SU-DHL-6 (cell line): ENCODE measurements at regions not wholly inside any gene's neighbourhood (a gene's known extent, or its start where the extent isn't known, plus 50 kb on each side); places are given as distances from the start of the nearest gene placed in this dataset.

Experiments used
- H2AFZ ChIP-seq: fragments of 200-600 bp; sonication (generic); 2 replicates; pipeline ENCODE4 v1.6.1; 2014; ENCODE audit warnings: low read depth, mild to moderate bottlenecking, moderate library complexity, mixed read lengths, antibody characterized with exemption, low read length; ENCODE audit not compliant: severe bottlenecking
- H3F3A ChIP-seq: fragments of 200-600 bp; shearing (Covaris generic); 2 replicates; pipeline ENCODE4 v1.6.0; 2016; ENCODE audit warnings: antibody characterized with exemption, mild to moderate bottlenecking; ENCODE audit not compliant: insufficient read depth
- H3K27ac ChIP-seq: fragments of 200-600 bp; sonication (generic); 2 replicates; pipeline ENCODE4 v1.5.1; 2016; ENCODE audit warnings: low read depth, mild to moderate bottlenecking, low read length, moderate library complexity, mixed read lengths
- H3K27me3 ChIP-seq: fragments of 200-600 bp; sonication (generic), shearing (Covaris generic); 2 replicates; pipeline ENCODE4 v1.6.0; 2014; ENCODE audit warnings: mild to moderate bottlenecking, low read length
- H3K36me3 ChIP-seq: fragments of 200-600 bp; sonication (generic); 2 replicates; pipeline ENCODE4 v1.6.1; 2014; ENCODE audit warnings: mild to moderate bottlenecking, low read length, mixed read lengths
- H3K4me2 ChIP-seq: fragments of 300-600, 200-600 bp; shearing (Covaris generic), sonication (generic); 2 replicates; pipeline ENCODE4 v1.6.0; 2014; ENCODE audit warnings: low read length, low read depth, mild to moderate bottlenecking; ENCODE audit not compliant: poor library complexity, severe bottlenecking
- H3K4me3 ChIP-seq: fragments of 200-600 bp; sonication (generic); 2 replicates; pipeline ENCODE4 v1.5.1; 2014; ENCODE audit warnings: antibody characterized with exemption, low read length, mild to moderate bottlenecking, mixed read lengths; ENCODE audit not compliant: insufficient read depth, poor library complexity, severe bottlenecking
- H3K79me2 ChIP-seq: fragments of 200-600 bp; sonication (generic); 2 replicates; pipeline ENCODE4 v1.6.1; 2014; ENCODE audit warnings: mild to moderate bottlenecking, low read length, moderate library complexity; ENCODE audit not compliant: insufficient read depth
- H3K9ac ChIP-seq: fragments of 200-600 bp; sonication (generic); 2 replicates; pipeline ENCODE4 v1.7.0; 2014; ENCODE audit warnings: mild to moderate bottlenecking, low read length
- H3K9me2 ChIP-seq: fragments of 200-600 bp; sonication (generic); replicated peaks from 2 replicates; pipeline ENCODE4 v1.6.1; 2014; ENCODE audit warnings: low read length; ENCODE audit not compliant: insufficient read depth
- H3K9me3 ChIP-seq: fragments of 200-600 bp; sonication (generic); 2 replicates; pipeline ENCODE4 v1.6.1; 2014; ENCODE audit warnings: low read length, mixed read lengths; ENCODE audit not compliant: insufficient read depth
- H4K20me1 ChIP-seq: fragments of 200-600 bp; sonication (generic); 2 replicates; pipeline ENCODE4 v1.6.1; 2014; ENCODE audit warnings: low read depth, mild to moderate bottlenecking, antibody characterized with exemption, low read length, moderate library complexity, mixed read lengths
- CTCF ChIP-seq: fragments of 200-600 bp; sonication (generic); IDR thresholded peaks from one replicate; pipeline ENCODE4 v1.5.1; 2017; ENCODE audit warnings: antibody characterized with exemption, mild to moderate bottlenecking, low read length, moderate library complexity; ENCODE audit not compliant: insufficient read depth, poor library complexity, severe bottlenecking
- EZH2phosphoT487 ChIP-seq: fragments of 200-600 bp; sonication (generic), shearing (Covaris generic); conservative IDR thresholded peaks from 2 replicates; pipeline ENCODE4 v1.6.1; 2018; ENCODE audit warnings: mild to moderate bottlenecking, antibody characterized with exemption, low read length, moderate library complexity, mixed read lengths

GRCh38 chr1:102546251-102546650 lies 549.5 kb upstream of the OLFM3 start:
- Histone ChIP-seq H3K9me3 (no peaks in the 10 kb centered on the region), H2AFZ (no peak overlapping the region), H4K20me1 (no peaks in the 10 kb centered on the region), H3K9ac (no peak overlapping the region), H3K4me2 (no peak overlapping the region), H3K27me3 (no peaks in the 10 kb centered on the region), H3K4me3 (no peak overlapping the region), H3F3A (no peaks in the 10 kb centered on the region), H3K27ac (no peak overlapping the region), H3K79me2 (no peaks in the 10 kb centered on the region), H3K9me2 (no peaks in the 10 kb centered on the region), H3K36me3 (no peaks in the 10 kb centered on the region)
- no peak for TF ChIP-seq EZH2phosphoT487

GRCh38 chr1:102535829-102536505 lies 539.2 kb upstream of the OLFM3 start:
- no peaks in the 10 kb centered on the region for H3K36me3 ChIP-seq

GRCh38 chr1:102531036-102531435 lies 534.3 kb upstream of the OLFM3 start:
- Histone ChIP-seq H2AFZ (no peak overlapping the region), H3K4me2 (no peak overlapping the region), H3K9me2 (no peaks in the 10 kb centered on the region; the same call in 1 of the 2 replicates), H3K9ac (no peak overlapping the region), H4K20me1 (no peaks in the 10 kb centered on the region), H3K27ac (no peak overlapping the region), H3F3A (no peaks in the 10 kb centered on the region), H3K79me2 (no peaks in the 10 kb centered on the region), H3K4me3 (no peak overlapping the region), H3K36me3 (no peaks in the 10 kb centered on the region), H3K9me3 (no peaks in the 10 kb centered on the region), H3K27me3 (no peaks in the 10 kb centered on the region)
- TF ChIP-seq CTCF (no peak), EZH2phosphoT487 (no peak)

More at GRCh38 chr1:102535829-102536505, 539.2 kb upstream of the OLFM3 start:
- H3K27ac ChIP-seq: no peak overlapping the region
- no peaks in the 10 kb centered on the region for H3K79me2 ChIP-seq
- H4K20me1 ChIP-seq: no peaks in the 10 kb centered on the region
- TF ChIP-seq CTCF (no peak), EZH2phosphoT487 (no peak)
- H3K9ac ChIP-seq: no peak overlapping the region
- H3F3A ChIP-seq: no peaks in the 10 kb centered on the region
- H3K9me2 ChIP-seq: no peaks in the 10 kb centered on the region
- no peak overlapping the region for H2AFZ ChIP-seq
- H3K27me3 ChIP-seq: no peaks in the 10 kb centered on the region
- H3K9me3 ChIP-seq: no peaks in the 10 kb centered on the region
- H3K4me2 ChIP-seq: no peak overlapping the region
- H3K4me3 ChIP-seq: no peak overlapping the region

- H3K27ac ChIP-seq: no peak overlapping the region
- H3K27me3 ChIP-seq: no peaks in the 10 kb centered on the region
- no peak overlapping the region for H3K4me2 ChIP-seq
- no peak overlapping the region for H3K9ac ChIP-seq
- H3F3A ChIP-seq: no peaks in the 10 kb centered on the region
- H3K36me3 ChIP-seq: no peaks in the 10 kb centered on the region
- no peaks in the 10 kb centered on the region; the same call in 1 of the 2 replicates for H3K9me2 ChIP-seq
- no peaks in the 10 kb centered on the region for H3K79me2 ChIP-seq
- H3K4me3 ChIP-seq: no peak overlapping the region
- H4K20me1 ChIP-seq: no peaks in the 10 kb centered on the region
- H2AFZ ChIP-seq: no peak overlapping the region
- no peaks in the 10 kb centered on the region for H3K9me3 ChIP-seq
- TF ChIP-seq EZH2phosphoT487 (no peak), CTCF (no peak)
Measured at GRCh38 chr1:102529446-102529845, 532.7 kb upstream of the OLFM3 start.
